Brain microvascular endothelial cell (primary cell): ENCODE measurements at regions not wholly inside any gene's neighbourhood (a gene's known extent, or its start where the extent isn't known, plus 50 kb on each side); places are given as distances from the start of the nearest gene placed in this dataset.

Source experiments
- DNase-seq: peaks from one replicate; pipeline ENCODE4 v3.0.0-alpha.2; 2020
- H3K27ac ChIP-seq: fragments of 250-450 bp; sonication (Bioruptor Pico); 2 replicates; pipeline ENCODE4 v1.5.1; 2020; ENCODE audit warnings: mild to moderate bottlenecking, moderate library complexity
- H3K27me3 ChIP-seq: fragments of 250-450 bp; sonication (Bioruptor Pico); replicated peaks from 2 replicates; pipeline ENCODE4 v1.5.1; 2020; ENCODE audit warnings: mild to moderate bottlenecking
- H3K36me3 ChIP-seq: fragments of 250-450 bp; sonication (Bioruptor Pico); replicated peaks from 2 replicates; pipeline ENCODE4 v1.5.1; 2020; ENCODE audit warnings: mild to moderate bottlenecking
- H3K4me3 ChIP-seq: 2 replicates; pipeline ENCODE4 v1.5.1; 2011; ENCODE audit warnings: low read depth, mild to moderate bottlenecking, control low read depth, low read length, moderate library complexity
- CTCF ChIP-seq: IDR thresholded peaks from 2 replicates; pipeline ENCODE4 v1.5.1; 2011; ENCODE audit warnings: low read depth, mild to moderate bottlenecking, moderate library complexity, low read length, control low read depth, inconsistent platforms; ENCODE audit errors: missing control alignments
- in situ Hi-C: cut with HindIII; loops from 2 replicates; pipeline ENCODE4 v1.10.0; 2017; ENCODE audit warnings: low sequenced_read_pairs, low pct_ligation_motif_present

GRCh38 chr10:33952692-33953360, 618.4 kb upstream of the NRP1 start:
- Histone ChIP-seq H3K27ac (peak overlapping the region; percentile 49), H3K27me3 (no peaks in the 10 kb centered on the region), H3K4me3 (no peak overlapping the region), H3K36me3 (no peaks in the 10 kb centered on the region)
- peak; percentile 71 for DNase-seq
- in situ Hi-C loops, result no loop called here
- TF ChIP-seq CTCF, result no peak

GRCh38 chr10:33950206-33950605, 615.7 kb upstream of the NRP1 start:
- H3K36me3 ChIP-seq, result no peaks in the 10 kb centered on the region
- in situ Hi-C loops, result no loop called here
- H3K4me3 ChIP-seq, result no peak overlapping the region
- TF ChIP-seq CTCF, result no peak
- no peak overlapping the region for H3K27ac ChIP-seq
- H3K27me3 ChIP-seq, result no peaks in the 10 kb centered on the region
- no peak for DNase-seq

DNA sequence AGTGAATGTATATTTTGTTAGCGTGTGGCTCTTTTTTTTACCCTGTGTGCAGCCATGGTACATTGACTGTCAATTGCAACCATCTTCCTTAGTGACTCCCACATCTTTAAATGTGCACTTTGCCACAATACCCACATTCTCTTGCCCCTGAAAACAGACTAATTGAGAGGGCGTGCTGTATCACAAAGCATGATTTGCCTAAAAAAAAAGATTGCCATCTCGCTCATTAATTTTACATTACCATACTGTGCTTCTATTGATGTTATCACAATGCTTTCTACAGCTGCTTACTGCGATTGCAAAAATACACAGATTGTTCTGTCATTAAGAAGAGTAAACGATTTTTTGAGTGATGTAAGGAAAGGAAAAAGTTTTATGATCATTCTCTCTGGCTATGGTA, 613.1 kb upstream of the NRP1 start:
- DNase-seq, result no peak
- Histone ChIP-seq H3K36me3 (no peaks in the 10 kb centered on the region), H3K27ac (no peak overlapping the region), H3K4me3 (no peak overlapping the region), H3K27me3 (no peaks in the 10 kb centered on the region)
- no peak for TF ChIP-seq CTCF
- in situ Hi-C loops, result no loop called here

- Histone ChIP-seq H3K36me3 (no peaks in the 10 kb centered on the region), H3K27ac (no peak overlapping the region), H3K4me3 (no peak overlapping the region), H3K27me3 (no peaks in the 10 kb centered on the region)
- no peak for TF ChIP-seq CTCF
- in situ Hi-C loops, result no loop called here
- DNase-seq, result no peak
These were observed 610.6 kb upstream of the NRP1 start for GRCh38 chr10:33945051-33945450.

DNA sequence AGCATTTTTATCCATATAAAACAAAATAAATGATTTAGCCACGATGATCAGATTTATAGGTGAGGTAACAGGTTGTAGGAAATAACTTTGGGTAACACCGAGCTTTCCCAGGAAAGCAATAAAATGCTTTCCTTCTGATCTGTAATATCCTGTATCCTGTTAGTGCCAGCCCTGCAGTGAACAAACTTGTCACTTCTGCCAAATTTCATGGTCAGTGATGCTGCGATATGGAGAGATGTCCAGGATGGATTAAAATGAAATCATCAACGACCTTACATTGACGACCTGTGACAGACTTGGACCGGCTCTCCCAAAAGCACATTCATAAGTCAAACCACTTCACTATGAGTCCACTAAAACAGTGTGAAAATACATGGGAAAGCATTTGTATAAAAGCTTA, 608.0 kb upstream of the NRP1 start:
- in situ Hi-C loops, result no loop called here
- no peak for TF ChIP-seq CTCF
- H3K27ac ChIP-seq, result no peak overlapping the region

GRCh38 chr10:33939892-33940291, 605.4 kb upstream of the NRP1 start:
- no peak for DNase-seq
- no peak for TF ChIP-seq CTCF
- Histone ChIP-seq H3K36me3 (no peaks in the 10 kb centered on the region), H3K27ac (no peak overlapping the region), H3K27me3 (no peaks in the 10 kb centered on the region), H3K4me3 (no peak overlapping the region)
- in situ Hi-C loops, result no loop called here

More for the DNA sequence above, 608.0 kb upstream of the NRP1 start:
- no peak for DNase-seq
- H3K4me3 ChIP-seq, result no peak overlapping the region
- no peaks in the 10 kb centered on the region for H3K27me3 ChIP-seq
- no peaks in the 10 kb centered on the region for H3K36me3 ChIP-seq
